NCI-H510A (cell line): ENCODE measurements at regions not wholly inside any gene's neighbourhood (a gene's known extent, or its start where the extent isn't known, plus 50 kb on each side); places are given as distances from the start of the nearest gene placed in this dataset.

Source experiments
- DNase-seq: peaks from one replicate; lab custom pipeline; 2025; lab: John Stamatoyannopoulos, UW

GRCh38 chr21:16538936-16539440 lies 809.2 kb downstream of the USP25 start:
- no peak for DNase-seq

- DNase-seq, result no peak
These were observed 811.4 kb downstream of the USP25 start for GRCh38 chr21:16540966-16541727.

DNA sequence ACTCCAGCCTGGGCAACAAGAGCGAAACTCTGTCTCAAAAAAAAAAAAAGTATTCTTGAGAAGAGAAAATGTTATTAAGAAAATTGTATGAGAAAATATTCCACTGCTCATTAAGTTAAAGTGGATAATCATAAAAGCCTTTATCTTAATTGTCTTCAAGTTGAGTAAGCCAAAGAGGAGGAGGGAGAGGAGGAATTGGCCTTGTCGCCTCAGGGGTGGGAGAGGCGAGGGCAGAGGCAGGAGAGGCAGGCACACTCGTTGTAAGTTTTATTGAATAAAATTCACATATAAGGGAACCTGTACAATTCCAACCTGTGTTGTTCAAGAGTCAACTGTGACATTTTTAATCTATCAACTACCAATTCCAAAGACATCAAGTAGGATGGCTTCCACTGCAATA lies 820.3 kb downstream of the USP25 start:
- DNase-seq, result no peak

DNA sequence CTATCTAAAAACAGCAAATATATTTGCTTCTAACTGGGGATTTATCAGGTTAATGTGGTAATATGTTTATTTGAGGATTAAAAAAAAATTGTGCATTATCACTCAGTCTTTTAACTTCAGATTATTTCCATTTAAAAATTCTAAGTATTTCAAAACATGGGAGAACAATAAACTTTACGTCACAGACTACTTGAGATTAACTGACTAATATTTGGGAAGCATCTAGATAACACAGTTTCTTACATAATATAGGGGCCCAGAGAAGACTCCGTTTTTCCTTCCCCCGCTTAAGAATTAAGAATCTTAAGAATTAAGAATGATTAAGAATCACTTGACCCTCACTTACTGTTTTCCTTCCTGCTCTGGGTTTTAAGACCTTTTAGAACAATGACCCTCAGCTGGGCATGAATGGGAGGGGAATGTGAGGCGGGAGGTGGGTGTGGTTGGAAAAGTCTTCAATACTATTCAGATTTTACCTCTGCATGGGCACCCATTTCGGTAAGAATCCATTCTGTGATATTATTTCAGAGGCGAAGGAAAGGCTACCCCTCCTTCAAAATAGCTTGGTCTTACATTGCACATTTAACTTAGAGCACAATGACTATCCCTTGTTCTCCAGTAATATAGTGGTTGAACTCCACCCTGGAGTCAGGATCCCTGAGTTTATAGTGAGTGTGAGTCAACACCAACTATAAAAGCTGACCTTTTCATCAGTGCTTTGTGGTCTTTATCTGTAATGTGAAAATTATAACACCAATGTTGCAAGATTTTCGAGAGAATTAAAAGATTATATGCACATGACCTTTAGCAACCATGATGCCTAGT lies 821.3 kb downstream of the USP25 start:
- no peak for DNase-seq

- DNase-seq, result no peak
These were observed 823.1 kb downstream of the USP25 start for GRCh38 chr21:16552880-16553279.

GRCh38 chr21:16554503-16554902 lies 824.7 kb downstream of the USP25 start:
- no peak for DNase-seq

- DNase-seq, result no peak
These were observed 833.3 kb downstream of the USP25 start for GRCh38 chr21:16563116-16563515.

- no peak for DNase-seq
These were observed 834.0 kb downstream of the USP25 start for GRCh38 chr21:16563795-16564194.

DNA sequence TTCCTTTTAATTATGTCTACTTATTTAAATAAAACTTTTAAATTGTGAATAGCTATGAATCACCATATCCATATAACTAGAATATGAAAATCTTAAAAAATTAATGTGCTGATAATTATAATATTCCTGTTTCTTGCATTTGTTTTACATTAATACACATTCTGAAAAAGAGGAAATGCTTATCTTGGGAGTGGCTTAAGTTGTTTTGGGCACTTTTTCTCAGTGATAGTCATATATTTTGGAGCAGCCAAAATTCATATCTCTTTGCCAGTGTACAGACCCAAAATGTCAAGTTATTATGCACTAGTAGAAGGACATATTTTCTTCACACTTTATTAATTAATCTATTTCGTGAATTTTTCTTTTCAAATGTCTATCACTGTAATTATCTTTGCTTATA lies 838.5 kb downstream of the USP25 start:
- no peak for DNase-seq

DNA sequence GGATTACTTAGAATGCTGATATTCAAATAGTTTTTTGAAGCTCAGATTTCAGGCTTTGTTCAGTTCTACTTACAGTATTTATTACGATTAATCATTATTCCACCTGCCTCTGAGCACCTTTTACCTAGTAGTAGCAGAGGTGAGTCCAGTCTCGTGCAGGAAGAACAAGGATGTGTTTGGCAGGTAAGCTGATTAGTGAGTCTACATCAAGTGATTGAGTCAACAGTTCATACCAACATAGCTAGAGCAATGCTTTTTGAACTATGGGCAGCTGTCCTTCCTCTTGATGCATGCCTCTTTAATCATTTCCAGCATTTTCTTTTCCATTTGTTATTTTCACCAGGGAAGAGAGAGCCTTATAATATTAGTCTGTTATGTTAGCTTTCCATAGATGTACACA lies 838.9 kb downstream of the USP25 start:
- no peak for DNase-seq

GRCh38 chr21:16569679-16570078 lies 839.9 kb downstream of the USP25 start:
- no peak for DNase-seq

DNA sequence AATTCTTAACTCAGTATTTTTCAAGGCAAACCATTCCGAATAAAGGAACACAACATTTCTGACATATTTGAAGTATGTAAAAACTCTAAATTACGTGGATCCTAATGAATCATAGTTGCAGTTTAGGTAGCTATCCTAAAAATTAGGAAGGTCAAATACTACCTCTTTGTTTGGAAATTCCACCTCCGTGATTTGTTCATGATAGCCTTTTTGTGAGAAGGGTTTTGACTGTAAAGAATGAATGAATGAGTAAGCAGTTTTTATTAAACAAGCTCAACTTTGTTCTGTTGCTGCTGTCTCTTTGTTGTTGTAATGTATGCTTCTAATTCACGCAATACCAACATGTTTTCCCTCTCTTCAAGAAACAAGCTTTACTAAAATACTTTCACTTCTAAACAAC lies 840.4 kb downstream of the USP25 start:
- DNase-seq, result no peak

GRCh38 chr21:16570856-16571255 lies 841.1 kb downstream of the USP25 start:
- DNase-seq, result no peak

GRCh38 chr21:16571594-16571993 lies 841.8 kb downstream of the USP25 start:
- DNase-seq, result no peak

DNA sequence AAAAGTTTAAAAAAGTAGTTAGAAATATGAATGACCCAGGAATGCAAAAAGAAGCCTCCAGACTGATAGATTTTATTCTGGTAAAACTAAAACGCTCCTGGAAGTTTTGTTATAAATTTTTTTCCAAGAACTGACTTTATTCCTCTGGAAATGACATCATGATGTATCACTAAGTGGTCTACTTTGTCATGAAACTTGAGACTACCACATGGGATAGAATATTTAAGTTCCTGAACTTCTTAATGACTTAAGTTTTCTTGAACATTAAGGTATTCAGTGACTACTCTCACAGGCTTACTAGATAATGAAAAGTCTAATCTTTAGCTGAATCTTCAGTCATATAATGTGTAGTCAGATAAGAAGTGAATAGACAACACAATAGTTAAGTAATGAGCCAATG lies 842.2 kb downstream of the USP25 start:
- DNase-seq, result no peak

GRCh38 chr21:16573578-16573977 lies 843.8 kb downstream of the USP25 start:
- DNase-seq, result no peak

GRCh38 chr21:16577975-16578374 lies 848.2 kb downstream of the USP25 start:
- DNase-seq, result no peak

GRCh38 chr21:16578912-16579311 lies 849.1 kb downstream of the USP25 start:
- DNase-seq, result no peak

DNA sequence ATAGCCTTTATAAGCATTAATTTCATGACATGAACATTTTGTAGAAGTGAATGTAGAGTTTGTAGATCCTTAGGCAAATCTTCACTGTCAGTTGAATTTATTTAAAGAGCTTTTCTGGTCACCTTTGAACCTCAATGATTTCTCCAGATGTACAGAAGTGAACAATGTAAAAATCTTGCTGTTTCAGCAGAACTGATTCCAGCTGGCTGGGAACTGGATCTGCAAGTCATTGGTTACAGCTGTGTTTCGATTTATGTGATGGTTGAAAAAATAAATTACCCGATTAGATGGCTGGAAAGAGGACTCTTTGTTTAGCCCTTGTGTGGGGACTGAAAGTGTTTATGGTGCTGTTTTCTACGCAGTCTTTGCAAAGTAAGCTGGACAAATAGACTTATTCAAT lies 849.8 kb downstream of the USP25 start:
- no peak for DNase-seq

DNA sequence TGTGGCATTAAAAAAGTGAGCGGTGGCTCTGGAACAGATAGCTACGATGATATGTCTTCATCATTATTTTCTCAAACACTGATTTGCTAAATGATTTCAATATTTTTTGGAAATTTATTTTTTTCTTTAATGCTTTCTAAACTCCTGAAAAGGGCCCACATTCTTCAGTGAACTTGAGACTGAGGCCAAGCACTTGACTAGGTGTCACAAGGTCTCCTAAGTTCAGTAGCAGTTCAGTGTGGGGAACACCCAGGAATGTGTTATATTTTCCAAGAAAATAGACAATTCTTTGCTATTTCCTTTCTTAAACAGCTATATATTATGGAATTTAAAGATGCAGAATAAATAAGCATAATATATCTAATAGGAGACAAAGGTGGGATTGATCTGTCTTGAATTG lies 850.9 kb downstream of the USP25 start:
- DNase-seq, result no peak

DNA sequence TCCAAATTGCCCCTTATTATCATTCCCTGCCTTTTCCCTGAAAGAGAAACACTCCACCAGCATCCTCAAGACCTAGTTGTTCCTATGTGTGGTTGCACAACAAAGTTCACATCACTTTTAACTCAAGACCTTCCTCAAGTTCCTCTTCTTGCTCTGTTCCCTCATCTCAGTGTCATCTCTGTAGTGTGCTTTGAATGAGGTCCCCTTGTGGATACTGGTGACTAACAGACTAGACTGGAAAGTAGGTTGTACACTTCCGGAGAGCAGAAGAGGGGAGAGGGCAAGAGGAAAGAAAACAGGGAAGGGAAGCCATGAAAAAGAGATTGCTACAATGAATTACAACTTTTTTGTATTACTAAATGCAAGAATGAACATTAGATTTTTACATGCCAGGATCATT lies 853.8 kb downstream of the USP25 start:
- no peak for DNase-seq

- no peak for DNase-seq
These were observed 855.0 kb downstream of the USP25 start for GRCh38 chr21:16584756-16585155.

GRCh38 chr21:16585896-16586295 lies 856.1 kb downstream of the USP25 start:
- DNase-seq, result no peak
